ENCODE measurements at regions not wholly inside any gene's neighbourhood (a gene's known extent, or its start where the extent isn't known, plus 50 kb on each side); places are given as distances from the start of the nearest gene placed in this dataset.

DNA sequence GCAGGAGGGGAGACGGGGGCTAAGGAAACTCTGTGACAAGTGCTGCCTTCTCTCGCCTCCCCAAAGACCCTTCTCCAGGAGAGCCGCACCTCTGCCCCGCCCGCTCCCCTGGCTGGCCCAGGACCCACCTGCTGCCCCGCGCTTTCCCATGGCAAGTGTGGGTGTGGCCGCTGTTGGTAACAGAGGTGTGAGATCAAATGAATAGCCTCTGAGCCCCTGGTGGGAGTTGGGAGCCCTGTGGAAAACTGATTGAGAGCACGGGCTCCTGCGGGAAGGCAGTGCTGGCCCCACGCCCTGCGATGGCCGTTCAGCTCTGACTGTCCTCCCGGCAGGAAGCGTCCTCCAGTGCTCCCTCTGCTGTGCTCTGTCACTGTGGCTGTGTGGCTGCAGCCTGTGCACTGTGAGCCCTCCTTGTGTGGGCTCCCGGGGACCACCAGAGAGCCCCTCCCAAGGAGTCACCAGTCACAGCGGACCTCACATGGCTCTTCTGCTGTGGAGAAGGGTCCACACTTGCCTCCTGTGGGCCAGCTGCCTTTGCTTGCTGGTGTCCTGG, 1275.9 kb downstream of the BRD1 start:
- TF ChIP-seq POLR2AphosphoS5 (IDR thresholded peaks at IDR 0.05; ENCODE audit: borderline replicate concordance, low read depth, low read length) = no peak
- no peak for TF ChIP-seq EZH2 (IDR thresholded peaks at IDR 0.05)
- TF ChIP-seq FOXP2 (optimal IDR thresholded peaks at IDR 0.05; ENCODE audit: control extremely low read depth, extremely low read length, insufficient read depth) = no peak
